ENCODE measurements at regions not wholly inside any gene's neighbourhood (a gene's known extent, or its start where the extent isn't known, plus 50 kb on each side); places are given as distances from the start of the nearest gene placed in this dataset.

GRCh38 chr15:66919421-66919820, 146.0 kb upstream of the SMAD3 start:
- DNase-seq (ENCODE audit: extremely low read depth, low read depth) = no peak
- TF ChIP-seq CTCF (IDR thresholded peaks at IDR 0.05; ENCODE audit: low read depth, low read length) = no peak

GRCh38 chr15:66921319-66921915, 144.0 kb upstream of the SMAD3 start:
- no peak for DNase-seq (ENCODE audit: extremely low read depth, low read depth)
- no peak for TF ChIP-seq CTCF (IDR thresholded peaks at IDR 0.05; ENCODE audit: low read depth, low read length)

GRCh38 chr15:66922608-66923007, 142.8 kb upstream of the SMAD3 start:
- no peak for DNase-seq (ENCODE audit: extremely low read depth, low read depth)
- TF ChIP-seq CTCF (IDR thresholded peaks at IDR 0.05; ENCODE audit: low read depth, low read length) = no peak

GRCh38 chr15:66923438-66923881, 141.9 kb upstream of the SMAD3 start:
- peak; percentile 26 for TF ChIP-seq CTCF (IDR thresholded peaks at IDR 0.05; ENCODE audit: low read depth, low read length)
- no peak for DNase-seq (ENCODE audit: extremely low read depth, low read depth)

- no peak for DNase-seq (ENCODE audit: extremely low read depth, low read depth)
Measured at GRCh38 chr15:66924889-66925288, 140.5 kb upstream of the SMAD3 start.

GRCh38 chr15:66925721-66926120, 139.7 kb upstream of the SMAD3 start:
- no peak for DNase-seq (ENCODE audit: extremely low read depth, low read depth)

More at GRCh38 chr15:66924889-66925288, 140.5 kb upstream of the SMAD3 start:
- no peak for TF ChIP-seq CTCF (IDR thresholded peaks at IDR 0.05; ENCODE audit: low read depth, low read length)

More at GRCh38 chr15:66925721-66926120, 139.7 kb upstream of the SMAD3 start:
- TF ChIP-seq CTCF (IDR thresholded peaks at IDR 0.05; ENCODE audit: low read depth, low read length) = no peak

Measured in AG09319 (cell line).